ENCODE measurements at regions not wholly inside any gene's neighbourhood (a gene's known extent, or its start where the extent isn't known, plus 50 kb on each side); places are given as distances from the start of the nearest gene placed in this dataset.
A peak's percentile ranks its signal among the peaks of the same experiment; 100 is the strongest.

GRCh38 chr3:132981719-132982118, 56.5 kb upstream of the TMEM108 start:
- no peak for TF ChIP-seq POLR2AphosphoS5 (IDR thresholded peaks at IDR 0.05; ENCODE audit: low read depth, low read length)
- peak; percentile 33 for TF ChIP-seq CTCF (IDR thresholded peaks at IDR 0.05)
- no peak for TF ChIP-seq TCF7L2 (IDR thresholded peaks at IDR 0.05; ENCODE audit: low read depth, low read length)
- no peak for TF ChIP-seq SIN3A (IDR thresholded peaks at IDR 0.05; ENCODE audit: borderline replicate concordance, insufficient read depth, low read depth, low read length)
- TF ChIP-seq REST (IDR thresholded peaks at IDR 0.05; ENCODE audit: insufficient read depth in 1 of 2, low read depth in 2 of 2, low read length in 1 of 2): no peak

All from Panc1 (cell line).